ENCODE measurements at regions not wholly inside any gene's neighbourhood (a gene's known extent, or its start where the extent isn't known, plus 50 kb on each side); places are given as distances from the start of the nearest gene placed in this dataset.

GRCh38 chr4:176843710-176844109 is 51.0 kb upstream of the VEGFC start:
- DNase-seq (ENCODE audit: low read depth) = no peak

DNA sequence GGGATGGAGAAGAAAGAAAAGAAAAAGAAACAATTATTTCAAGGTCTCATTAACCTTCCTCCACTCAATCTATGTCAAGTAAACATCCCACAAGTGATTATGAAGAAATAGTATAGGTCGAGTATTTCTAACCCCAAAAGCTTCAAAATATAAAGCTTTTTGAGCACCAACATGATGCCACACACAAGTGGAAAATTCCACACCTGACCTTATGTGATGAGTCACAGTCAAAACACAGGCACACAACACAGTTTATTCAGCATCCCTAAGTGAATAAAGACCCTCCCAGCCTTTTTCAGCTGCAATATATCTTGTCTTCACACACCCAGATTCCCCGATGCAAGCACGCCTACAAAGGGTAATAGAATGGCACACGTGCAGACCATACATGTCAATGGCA is 51.7 kb upstream of the VEGFC start:
- no peak for DNase-seq (ENCODE audit: low read depth)

DNA sequence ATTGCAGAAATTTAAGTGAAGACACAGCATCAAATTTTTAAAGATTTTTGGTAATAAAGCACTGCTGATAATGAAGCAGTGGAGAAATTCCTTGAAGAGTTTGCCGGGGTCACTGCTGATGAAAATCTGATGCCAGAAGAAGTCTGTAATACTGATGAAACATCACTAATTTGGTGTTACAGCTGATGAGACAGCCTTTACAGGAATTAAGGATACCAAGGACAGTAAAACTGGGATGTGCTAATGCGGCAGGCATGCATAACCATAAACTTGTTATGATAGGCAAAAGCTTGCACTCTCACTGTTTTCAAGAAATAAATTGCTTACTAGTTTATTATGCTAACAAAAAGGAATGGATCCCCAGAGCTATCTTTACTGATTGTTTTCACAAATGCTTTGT is 52.9 kb upstream of the VEGFC start:
- no peak for DNase-seq (ENCODE audit: low read depth)

GRCh38 chr4:176849076-176849475 is 56.4 kb upstream of the VEGFC start:
- no peak for DNase-seq (ENCODE audit: low read depth)

DNA sequence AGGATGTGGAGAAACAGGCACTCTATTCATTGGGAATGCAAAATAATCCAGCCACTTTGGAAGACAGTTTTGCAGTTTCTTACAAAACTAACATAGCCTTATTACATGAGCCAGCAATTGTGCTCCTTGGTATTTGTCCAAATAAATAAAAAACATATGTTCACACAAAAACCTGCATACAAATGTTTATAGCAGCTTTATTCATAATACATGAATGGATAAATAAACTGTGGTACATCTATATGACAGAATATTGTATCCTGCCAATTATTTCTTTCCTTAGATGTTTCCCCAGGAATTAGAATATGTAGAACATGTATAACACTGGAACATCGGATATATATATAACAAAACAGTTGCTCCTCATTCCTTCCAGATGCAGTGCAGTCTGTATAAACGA is 57.7 kb upstream of the VEGFC start:
- DNase-seq (ENCODE audit: low read depth) = no peak

- no peak for DNase-seq (ENCODE audit: low read depth)
Observed at GRCh38 chr4:176856421-176856820, 63.7 kb upstream of the VEGFC start.

DNA sequence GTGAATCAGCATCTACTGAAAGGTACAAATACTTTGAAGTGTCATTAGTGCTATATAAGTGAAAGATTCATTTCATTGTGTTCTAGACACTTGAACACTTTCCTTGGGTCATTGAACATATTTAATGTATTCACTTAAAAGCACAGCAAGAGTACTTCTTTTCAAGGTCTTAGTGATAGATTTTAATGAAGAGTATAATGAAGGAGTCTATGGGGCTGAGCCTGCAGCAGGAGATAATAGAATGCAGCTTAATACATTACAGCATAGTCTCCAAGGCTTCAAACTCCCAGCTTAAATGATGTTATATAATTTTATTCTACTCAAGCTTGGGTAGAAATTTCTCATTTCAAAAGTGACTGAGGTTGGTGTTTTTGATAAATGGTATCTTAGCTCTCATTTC is 66.1 kb upstream of the VEGFC start:
- no peak for DNase-seq (ENCODE audit: low read depth)

DNA sequence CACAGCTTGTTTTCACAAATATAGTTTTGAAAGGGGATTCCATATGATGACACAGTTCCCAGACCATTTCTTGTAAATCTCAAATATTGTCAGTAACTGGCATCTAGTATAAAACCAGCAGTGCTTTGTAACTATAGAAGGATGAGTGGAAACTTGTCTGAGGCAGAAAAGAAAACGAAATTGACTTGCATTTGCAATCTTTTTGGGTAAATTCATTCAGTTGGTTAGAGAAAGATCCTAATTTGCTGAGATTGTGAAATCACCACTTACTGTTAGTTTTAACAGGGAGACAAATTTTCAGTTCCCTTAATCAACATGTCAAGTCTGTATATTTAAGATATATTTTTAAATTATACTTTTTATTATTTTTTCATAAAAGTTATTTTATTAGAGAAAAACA is 71.5 kb upstream of the VEGFC start:
- DNase-seq (ENCODE audit: low read depth) = no peak

GRCh38 chr4:176868676-176869075 is 76.0 kb upstream of the VEGFC start:
- no peak for DNase-seq (ENCODE audit: low read depth)

DNA sequence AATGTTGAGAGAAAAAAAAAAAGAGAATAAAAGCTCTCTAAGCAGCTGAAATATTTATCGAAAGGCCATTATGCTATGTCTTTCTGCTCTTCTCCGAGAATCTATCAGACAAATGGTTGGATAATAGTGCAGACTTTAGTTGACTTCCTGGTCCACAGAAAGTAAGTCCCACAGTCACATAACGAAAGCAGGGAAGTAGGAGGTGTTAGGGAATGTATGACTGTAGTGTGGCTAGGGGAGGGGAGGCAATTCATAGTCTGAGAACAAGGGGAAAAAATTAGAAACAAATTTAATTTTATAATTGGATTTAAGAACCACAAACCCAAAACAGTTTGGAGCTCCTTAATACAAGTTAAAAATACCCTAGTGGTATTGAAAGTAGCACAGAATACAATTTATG is 79.7 kb upstream of the VEGFC start:
- no peak for DNase-seq (ENCODE audit: low read depth)

- DNase-seq (ENCODE audit: low read depth) = no peak
Observed at GRCh38 chr4:176874721-176875445, 82.2 kb upstream of the VEGFC start.

DNA sequence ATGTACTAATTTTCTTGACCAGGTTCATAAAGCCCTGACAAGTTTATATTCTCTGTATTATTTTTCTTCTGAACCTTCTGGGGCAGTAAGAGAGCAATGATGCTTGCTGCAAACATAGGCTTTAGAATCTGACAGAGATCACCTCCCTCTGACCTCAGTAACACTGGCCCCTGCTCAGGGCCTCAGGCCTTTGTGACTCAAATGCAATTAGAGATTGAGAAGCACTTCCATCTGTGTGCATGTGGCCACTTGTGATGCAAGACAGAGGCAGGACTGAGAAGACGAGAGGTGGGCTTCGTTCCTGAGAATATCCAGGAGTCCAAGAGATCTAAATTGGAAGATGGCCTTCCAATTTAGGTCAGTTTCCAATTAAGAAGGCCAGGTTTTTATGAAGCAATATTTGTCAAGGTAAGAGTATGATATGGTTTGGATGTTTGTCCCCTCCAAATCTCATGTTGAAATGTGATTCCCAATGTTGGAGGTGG is 82.8 kb upstream of the VEGFC start:
- DNase-seq (ENCODE audit: low read depth) = no peak

GRCh38 chr4:176879380-176880116 is 86.8 kb upstream of the VEGFC start:
- no peak for DNase-seq (ENCODE audit: low read depth)

- no peak for DNase-seq (ENCODE audit: low read depth)
Observed at GRCh38 chr4:176882206-176882605, 89.5 kb upstream of the VEGFC start.

DNA sequence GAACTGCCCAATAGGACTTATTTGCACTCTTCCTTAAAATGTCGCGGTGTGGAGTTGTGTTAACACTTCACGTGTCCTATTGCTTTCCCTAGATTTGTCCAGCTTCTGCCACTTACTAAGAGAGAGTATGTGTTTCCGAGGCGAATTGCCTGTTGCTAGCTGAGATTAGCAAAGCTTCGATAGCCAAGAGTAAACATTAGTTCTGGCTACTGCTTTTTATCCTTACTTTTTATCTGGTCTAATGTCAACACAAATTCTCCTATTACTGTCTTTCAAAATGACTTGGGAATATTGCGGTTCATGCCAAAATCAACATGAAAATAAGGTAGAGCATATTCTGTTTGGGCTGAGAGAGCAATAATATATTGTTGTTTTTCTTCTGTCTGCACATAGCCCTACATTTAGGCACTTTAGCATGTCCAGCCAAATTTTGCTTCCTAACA is 90.4 kb upstream of the VEGFC start:
- no peak for DNase-seq (ENCODE audit: low read depth)

DNA sequence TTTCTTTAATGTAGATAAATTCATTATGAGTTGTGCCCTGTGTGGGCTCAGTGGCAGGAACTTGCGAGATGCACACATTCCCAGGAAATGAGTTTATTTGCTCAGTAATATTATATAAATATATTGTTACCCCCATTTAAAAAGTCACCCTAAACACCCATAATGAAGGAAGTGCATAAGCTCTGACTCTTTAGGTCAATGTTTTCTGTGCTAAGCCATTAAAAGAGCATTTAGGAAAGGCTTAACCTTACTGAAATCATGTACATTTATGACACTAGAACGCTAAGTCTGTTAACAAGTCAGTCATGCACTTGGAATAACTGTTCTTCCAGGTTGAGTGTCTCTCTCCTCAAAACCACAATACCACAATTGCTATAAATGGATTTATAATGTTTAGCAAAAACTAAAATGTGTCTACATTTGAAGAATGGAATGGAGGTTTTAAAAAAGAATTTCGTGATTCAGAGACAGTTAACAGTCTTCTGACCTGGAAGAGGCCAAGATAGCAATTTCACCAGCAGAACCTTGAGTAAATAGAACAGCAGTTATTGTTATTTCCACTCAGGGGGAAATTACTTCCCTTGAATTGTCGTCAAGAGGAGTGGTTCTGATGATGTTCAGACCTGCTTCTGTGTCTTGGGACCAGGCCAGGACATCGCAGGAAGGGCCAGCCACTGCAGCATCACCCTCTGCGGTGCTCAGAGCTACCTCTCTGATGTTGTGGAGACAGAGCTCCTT is 91.1 kb upstream of the VEGFC start:
- DNase-seq (ENCODE audit: low read depth) = no peak

DNA sequence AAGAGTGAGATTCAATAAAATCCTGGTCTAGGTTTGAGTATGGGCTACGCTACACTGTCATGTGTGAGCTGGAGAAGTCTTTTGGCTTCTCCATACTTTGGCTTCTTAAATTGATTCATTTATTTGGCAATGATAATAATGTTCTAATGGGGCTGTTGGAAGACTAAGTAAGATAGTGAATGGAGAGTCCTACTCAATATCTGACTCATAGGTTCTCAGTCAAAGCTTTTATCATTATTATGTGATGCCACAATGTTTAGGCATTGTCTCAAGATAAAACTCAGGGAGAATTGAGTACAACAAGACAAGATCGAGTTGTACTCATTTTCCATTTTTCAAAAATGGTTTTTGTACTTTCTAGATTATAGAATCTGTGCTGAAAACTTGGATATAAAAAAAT is 92.5 kb upstream of the VEGFC start:
- no peak for DNase-seq (ENCODE audit: low read depth)

- no peak for DNase-seq (ENCODE audit: low read depth)
Observed at GRCh38 chr4:176886135-176886534, 93.4 kb upstream of the VEGFC start.

GRCh38 chr4:176889776-176890175 is 97.1 kb upstream of the VEGFC start:
- DNase-seq (ENCODE audit: low read depth) = no peak

DNA sequence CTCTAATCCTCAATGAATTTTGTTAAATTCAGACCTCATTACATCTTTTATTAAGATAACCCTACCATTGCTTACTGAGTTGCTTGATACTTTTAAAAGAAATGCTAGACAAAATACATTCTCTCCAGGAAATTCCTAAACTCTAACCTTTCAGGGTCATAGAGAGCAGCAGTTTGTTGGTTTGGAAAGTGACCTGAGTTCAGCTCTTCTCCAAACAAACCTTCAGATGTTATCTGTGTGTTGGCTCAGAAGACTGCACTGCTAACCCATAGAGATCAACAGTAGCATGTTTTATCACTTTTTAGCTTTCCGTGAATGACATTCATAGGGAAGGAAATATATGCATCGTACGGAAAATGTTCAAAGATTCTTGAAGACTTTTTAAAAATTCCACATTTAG is 101.8 kb upstream of the VEGFC start:
- DNase-seq (ENCODE audit: low read depth) = no peak

GRCh38 chr4:176896211-176896610 is 103.5 kb upstream of the VEGFC start:
- DNase-seq (ENCODE audit: low read depth) = no peak

DNA sequence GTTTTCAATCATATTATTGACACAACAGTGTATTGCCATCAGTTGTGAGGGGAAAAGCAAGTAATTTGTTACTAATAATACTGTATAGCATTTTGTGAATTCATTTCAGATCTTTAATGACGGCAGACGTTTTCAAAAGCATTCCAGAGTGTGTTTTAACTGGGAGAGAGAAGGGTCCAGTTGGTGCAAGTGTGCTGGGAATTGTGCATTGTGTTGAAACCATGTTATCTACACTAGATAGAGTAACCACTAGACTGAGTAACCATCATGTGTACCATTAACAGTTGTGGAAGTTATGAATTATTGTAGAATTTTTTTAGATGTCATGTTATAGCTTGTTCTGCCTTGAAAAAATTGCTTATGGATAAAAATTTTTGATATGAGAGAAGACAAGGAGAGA is 104.5 kb upstream of the VEGFC start:
- DNase-seq (ENCODE audit: low read depth) = no peak

- no peak for DNase-seq (ENCODE audit: low read depth)
Observed at GRCh38 chr4:176898791-176899190, 106.1 kb upstream of the VEGFC start.

Data from stimulated activated CD8-positive, alpha-beta memory T cell treated with anti-CD3 and anti-CD28 coated beads, Interleukin-12 subunit alpha, Interleukin-12 subunit beta, amount 100 ng/mL, for 1 hour (primary cell).